HepG2 (cell line): ENCODE measurements at regions not wholly inside any gene's neighbourhood (a gene's known extent, or its start where the extent isn't known, plus 50 kb on each side); places are given as distances from the start of the nearest gene placed in this dataset.

ENCODE experiments used
- ATAC-seq: fragments of 200-7000 bp; cut with Tn5 transposase; 3 replicates; pipeline ENCODE4 v1.9.1; 2020; ENCODE audit warnings: mild to moderate bottlenecking, moderate library complexity
- BruUV-seq: library from RNA; stranded (reverse); fragments of 400-500 nt; replicated peaks from 2 replicates; lab custom pipeline; 2021; lab: Mats Ljungman, UMichigan
- CTCF ChIA-PET: fragments of 300-600 bp; formaldehyde crosslinking; extraction: SDS; loops from one replicate; lab custom pipeline; 2021; ENCODE audit warnings: low total read pairs, inconsistent platforms, low intra/inter-chr PET ratio; lab: Yijun Ruan, JAX
- POLR2A ChIA-PET: fragments of 350-600 bp; sonication (Branson Sonifier 250); formaldehyde crosslinking; loops from one replicate; lab custom pipeline; 2020; ENCODE audit warnings: antibody characterized with exemption, inconsistent platforms; lab: Yijun Ruan, JAX
- DNase-seq: peaks from one replicate; pipeline ENCODE4 v3.0.0-alpha.2; 2015; ENCODE audit warnings: low spot score
- FAIRE-seq: peaks from 3 replicates; lab custom pipeline; 2011; peaks lifted over from hg19 to GRCh38; lab: Jason Lieb, UNC
- H2AFZ ChIP-seq: one replicate; pipeline ENCODE4 v1.6.1; 2011; ENCODE audit warnings: low read length, inconsistent platforms
- H3K27ac ChIP-seq: fragments of 300-600 bp; 3 replicates; pipeline ENCODE4 v1.8.0; 2011; ENCODE audit warnings: mixed run types, mild to moderate bottlenecking, mixed read lengths, low read length, inconsistent platforms; ENCODE audit not compliant: insufficient read depth; ENCODE audit errors: extremely low read length
- H3K27me3 ChIP-seq, 2 experiments: fragments of 200-600 bp in 1 of 2; 2 replicates in 1 of 2; 3 replicates in 1 of 2; pipeline versions ENCODE4 v1.6.0 to v1.8.0; 2011; ENCODE audit warnings: low read length in 2 of 2, mild to moderate bottlenecking in 2 of 2, moderate library complexity in 2 of 2, inconsistent platforms in 1 of 2; ENCODE audit not compliant: insufficient read depth in 2 of 2, control insufficient read depth in 1 of 2
- H3K36me3 ChIP-seq, 2 experiments: fragments of 200-600 bp in 1 of 2; replicated peaks in 1 of 2; 2 replicates in 1 of 2; 3 replicates in 1 of 2; pipeline versions ENCODE4 v1.5.1 to v1.8.0; 2011; ENCODE audit warnings: low read length in 2 of 2, inconsistent platforms in 1 of 2; ENCODE audit not compliant: insufficient read depth in 2 of 2, control insufficient read depth in 1 of 2
- H3K4me1 ChIP-seq: 2 replicates; pipeline ENCODE4 v1.5.1; 2012; ENCODE audit warnings: low read length, inconsistent platforms; ENCODE audit not compliant: insufficient read depth
- H3K4me2 ChIP-seq: 2 replicates; pipeline ENCODE4 v1.6.0; 2011; ENCODE audit warnings: low read depth, low read length, inconsistent platforms
- H3K4me3 ChIP-seq, 3 experiments: fragments of 200-600 bp in 1 of 3; sonication (generic), shearing (Covaris generic) in 1 of 3; replicated peaks in 1 of 3; 2 replicates each; pipeline ENCODE4 v1.5.1; 2011 to 2016; ENCODE audit warnings: low read length in 3 of 3, inconsistent platforms in 2 of 3, low read depth in 2 of 3, mild to moderate bottlenecking in 2 of 3, control low read depth in 1 of 3, mixed read lengths in 1 of 3; ENCODE audit not compliant: insufficient read depth in 1 of 3
- H3K79me2 ChIP-seq: one replicate; pipeline ENCODE4 v1.6.1; 2011; ENCODE audit warnings: low read length, inconsistent platforms; ENCODE audit not compliant: insufficient read depth
- H3K9ac ChIP-seq: 2 replicates; pipeline ENCODE4 v1.6.0; 2011; ENCODE audit warnings: mild to moderate bottlenecking, low read depth, low read length, inconsistent platforms; ENCODE audit not compliant: insufficient read depth
- H3K9me3 ChIP-seq: 2 replicates; pipeline ENCODE4 v1.5.1; 2012; ENCODE audit warnings: mild to moderate bottlenecking, low read length
- H4K20me1 ChIP-seq: 2 replicates; pipeline ENCODE4 v1.6.0; 2011; ENCODE audit warnings: inconsistent platforms, mild to moderate bottlenecking, low read length, moderate library complexity; ENCODE audit not compliant: insufficient read depth
- GFI1 ChIP-seq: sonication (generic); formaldehyde crosslinking; IDR thresholded peaks from 2 replicates; pipeline ENCODE4 v1.5.0; 2020; ENCODE audit warnings: missing genetic modification reagents, mild to moderate bottlenecking, borderline replicate concordance
- HDAC1 ChIP-seq: sonication (generic); formaldehyde crosslinking; IDR thresholded peaks from 2 replicates; pipeline ENCODE4 v1.5.1; 2020; ENCODE audit warnings: mild to moderate bottlenecking, missing genetic modification reagents
- NRL ChIP-seq: sonication (generic); formaldehyde crosslinking; IDR thresholded peaks from 2 replicates; pipeline ENCODE4 v1.5.0; 2020; ENCODE audit warnings: missing genetic modification reagents, mild to moderate bottlenecking, moderate library complexity, borderline replicate concordance
- RORA ChIP-seq: sonication (generic); formaldehyde crosslinking; IDR thresholded peaks from 2 replicates; pipeline ENCODE4 v1.5.0; 2020; ENCODE audit warnings: mild to moderate bottlenecking, missing genetic modification reagents, moderate library complexity
- TRIM24 ChIP-seq: sonication (generic); formaldehyde crosslinking; IDR thresholded peaks from 2 replicates; pipeline ENCODE4 v1.8.0; 2022; ENCODE audit warnings: mild to moderate bottlenecking, missing genetic modification reagents
- WGBS: methylation state at CpG from one replicate; pipeline ENCODE4 v1.1.6; 2017; ENCODE audit warnings: low lambda C conversion rate; 5-methylcytosine and 5-hydroxymethylcytosine counted together
- in situ Hi-C: cut with HindIII; loops from 2 replicates; pipeline ENCODE4 v1.10.0; 2017; ENCODE audit warnings: low pct_unique_long_range_greater_than_20kb; ENCODE audit not compliant: extremely low pct_ligation_motif_present
- intact Hi-C: fragments of 100-400 bp; cut with micrococcal nuclease; formaldehyde crosslinking; loops from one replicate; pipeline ENCODE4 v1.10.0; 2022; ENCODE audit not compliant: unreplicated experiment
- TF ChIP-seq, protein P1 (sequence below): sonication (generic); formaldehyde crosslinking; IDR thresholded peaks from 2 replicates; pipeline ENCODE4 v1.8.1; 2022; ENCODE audit warnings: low read depth, mild to moderate bottlenecking, missing genetic modification reagents

DNA sequence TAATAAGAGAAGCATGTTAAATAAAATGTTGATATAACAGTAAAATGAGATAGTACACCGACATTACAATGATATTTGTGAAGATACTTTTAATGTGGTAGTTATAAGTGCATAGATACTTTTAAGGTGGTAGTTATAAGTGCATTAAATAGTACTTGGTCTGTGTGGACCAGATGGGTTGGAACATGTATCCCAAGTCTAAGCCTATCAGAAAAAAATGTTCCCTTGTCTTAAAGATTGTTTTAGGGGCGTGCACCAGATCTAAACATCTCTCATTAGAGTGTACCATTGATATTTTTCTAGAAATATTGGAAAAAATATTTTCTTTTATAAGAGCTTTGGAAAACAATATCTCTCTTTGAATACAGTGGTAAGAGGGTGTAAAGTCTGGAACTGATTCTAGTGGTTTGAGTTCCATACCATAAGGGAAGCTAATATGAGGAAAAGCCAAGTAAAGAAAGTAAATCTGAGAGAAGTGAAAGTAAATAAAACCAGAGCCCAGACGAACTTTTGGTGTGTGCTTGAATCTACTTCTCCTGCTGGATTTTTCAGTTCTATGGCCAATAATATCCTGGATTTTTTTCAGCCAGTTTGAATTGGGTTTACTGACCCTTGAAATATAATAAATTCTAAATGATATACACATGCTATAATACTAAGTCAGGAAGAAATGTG, 175.3 kb downstream of the MBL2 start:
- H2AFZ ChIP-seq, result no peak overlapping the region
- H4K20me1 ChIP-seq, result no peaks in the 10 kb centered on the region
- no peak overlapping the region for H3K9ac ChIP-seq
- H3K9me3 ChIP-seq, result no peaks in the 10 kb centered on the region
- 73% methylated on average over 3 of the region's 3 CpGs for WGBS
- no peak overlapping the region for H3K27ac ChIP-seq
- DNase-seq (no peak), FAIRE-seq (no peak)
- no peak overlapping the region for H3K4me2 ChIP-seq
- POLR2A ChIA-PET, result no interaction called here
- no peak for TF ChIP-seq HDAC1 (CRISPR knock-in tag)
- no peak for TF ChIP-seq GFI1
- TF ChIP-seq NRL (CRISPR knock-in tag), result no peak
- no peak for TF ChIP-seq TRIM24 (CRISPR knock-in tag)
- TF ChIP-seq, protein P1, sequence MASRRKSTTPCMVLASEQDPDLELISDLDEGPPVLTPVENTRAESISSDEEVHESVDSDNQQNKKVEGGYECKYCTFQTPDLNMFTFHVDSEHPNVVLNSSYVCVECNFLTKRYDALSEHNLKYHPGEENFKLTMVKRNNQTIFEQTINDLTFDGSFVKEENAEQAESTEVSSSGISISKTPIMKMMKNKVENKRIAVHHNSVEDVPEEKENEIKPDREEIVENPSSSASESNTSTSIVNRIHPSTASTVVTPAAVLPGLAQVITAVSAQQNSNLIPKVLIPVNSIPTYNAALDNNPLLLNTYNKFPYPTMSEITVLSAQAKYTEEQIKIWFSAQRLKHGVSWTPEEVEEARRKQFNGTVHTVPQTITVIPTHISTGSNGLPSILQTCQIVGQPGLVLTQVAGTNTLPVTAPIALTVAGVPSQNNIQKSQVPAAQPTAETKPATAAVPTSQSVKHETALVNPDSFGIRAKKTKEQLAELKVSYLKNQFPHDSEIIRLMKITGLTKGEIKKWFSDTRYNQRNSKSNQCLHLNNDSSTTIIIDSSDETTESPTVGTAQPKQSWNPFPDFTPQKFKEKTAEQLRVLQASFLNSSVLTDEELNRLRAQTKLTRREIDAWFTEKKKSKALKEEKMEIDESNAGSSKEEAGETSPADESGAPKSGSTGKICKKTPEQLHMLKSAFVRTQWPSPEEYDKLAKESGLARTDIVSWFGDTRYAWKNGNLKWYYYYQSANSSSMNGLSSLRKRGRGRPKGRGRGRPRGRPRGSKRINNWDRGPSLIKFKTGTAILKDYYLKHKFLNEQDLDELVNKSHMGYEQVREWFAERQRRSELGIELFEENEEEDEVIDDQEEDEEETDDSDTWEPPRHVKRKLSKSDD, result no peak
- no peak for TF ChIP-seq RORA
- TF ChIP-seq, all 625 proteins: peak for 0
- CTCF ChIA-PET, result no interaction called here
- no TSS peak for BruUV-seq
- no peaks in the 10 kb centered on the region for H3K36me3 ChIP-seq
- no peaks in the 10 kb centered on the region for H3K4me1 ChIP-seq
- intact Hi-C loops (no loop called here), in situ Hi-C loops (no loop called here)
- H3K4me3 ChIP-seq, result no peak overlapping the region
- H3K27me3 ChIP-seq, result no peaks in the 10 kb centered on the region
- no peak for ATAC-seq
- H3K79me2 ChIP-seq, result no peaks in the 10 kb centered on the region
